ENCODE measurements at regions not wholly inside any gene's neighbourhood (a gene's known extent, or its start where the extent isn't known, plus 50 kb on each side); places are given as distances from the start of the nearest gene placed in this dataset.
"Not testable (repeated sequence)": the region's sequence is repeated elsewhere in the genome, so short reads cannot be mapped to it uniquely, and the experiment has no call there.

DNA sequence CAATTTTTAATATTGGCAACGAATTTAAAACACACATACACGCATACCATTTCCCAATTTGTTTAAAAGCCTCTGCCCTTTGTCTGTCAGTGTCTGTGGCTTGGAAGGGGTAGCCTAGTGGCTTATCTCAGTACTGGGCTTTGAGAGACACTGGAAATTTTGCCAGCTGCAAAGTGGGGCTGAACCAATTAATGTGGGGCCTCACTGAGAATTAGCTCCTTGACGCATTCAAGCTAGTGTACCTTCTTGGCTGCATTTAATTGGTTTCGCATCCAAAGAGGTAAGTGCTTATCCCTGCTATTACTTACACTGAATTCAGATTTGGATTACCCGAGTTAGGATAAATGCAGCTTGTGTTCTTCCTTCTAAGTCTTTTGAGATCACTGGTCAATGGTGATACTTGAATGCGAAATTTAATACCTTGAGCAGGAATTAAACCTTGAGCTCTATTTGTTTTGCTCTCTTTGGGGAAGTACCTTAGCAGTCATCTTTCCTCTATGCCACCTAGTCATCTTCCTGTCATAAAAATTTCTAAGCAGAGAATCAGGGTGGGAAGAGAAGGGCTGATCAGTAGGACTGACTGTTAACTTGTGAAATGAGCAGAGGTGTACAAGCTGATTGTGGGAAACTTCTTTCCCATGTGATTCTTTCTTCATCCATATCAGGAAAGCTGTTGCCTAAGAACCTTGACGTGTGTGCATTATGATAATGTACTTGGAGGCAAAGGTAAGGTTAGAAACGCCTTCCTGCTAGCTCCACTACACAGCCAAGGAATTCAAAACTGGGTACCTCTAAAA is 187.7 kb upstream of the E2F8 start:
- DNase-seq = no peak

DNA sequence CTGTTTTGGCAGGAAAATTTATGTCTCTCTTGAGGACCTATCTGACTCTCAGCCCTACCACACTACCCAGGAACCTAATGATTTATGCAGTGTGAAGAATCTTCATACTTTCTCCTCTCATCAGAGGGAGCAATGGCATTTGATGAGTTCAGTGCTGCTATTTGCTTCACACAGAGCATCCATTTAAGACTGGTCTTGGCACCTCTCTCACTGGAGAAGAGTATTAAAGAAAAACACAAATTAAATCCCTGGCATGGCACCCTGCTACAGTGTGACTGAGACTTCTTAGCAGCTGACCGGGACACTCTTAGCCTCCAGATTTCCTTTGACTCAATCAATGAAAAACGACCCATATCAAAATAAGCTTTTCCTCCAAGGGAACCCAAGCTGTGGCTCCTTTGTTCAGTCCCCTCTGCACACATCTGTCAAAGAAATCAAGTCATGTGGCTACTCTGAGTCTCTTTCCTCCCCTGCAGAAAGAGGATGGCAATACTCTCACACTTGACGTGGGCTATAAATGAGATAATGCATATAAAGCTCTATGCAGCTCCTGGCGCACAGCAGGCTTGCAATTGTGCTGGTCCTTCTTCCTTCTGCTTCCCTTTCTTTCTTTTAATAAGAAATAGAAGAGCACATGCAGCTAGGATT is 186.1 kb upstream of the E2F8 start:
- DNase-seq = no peak

DNA sequence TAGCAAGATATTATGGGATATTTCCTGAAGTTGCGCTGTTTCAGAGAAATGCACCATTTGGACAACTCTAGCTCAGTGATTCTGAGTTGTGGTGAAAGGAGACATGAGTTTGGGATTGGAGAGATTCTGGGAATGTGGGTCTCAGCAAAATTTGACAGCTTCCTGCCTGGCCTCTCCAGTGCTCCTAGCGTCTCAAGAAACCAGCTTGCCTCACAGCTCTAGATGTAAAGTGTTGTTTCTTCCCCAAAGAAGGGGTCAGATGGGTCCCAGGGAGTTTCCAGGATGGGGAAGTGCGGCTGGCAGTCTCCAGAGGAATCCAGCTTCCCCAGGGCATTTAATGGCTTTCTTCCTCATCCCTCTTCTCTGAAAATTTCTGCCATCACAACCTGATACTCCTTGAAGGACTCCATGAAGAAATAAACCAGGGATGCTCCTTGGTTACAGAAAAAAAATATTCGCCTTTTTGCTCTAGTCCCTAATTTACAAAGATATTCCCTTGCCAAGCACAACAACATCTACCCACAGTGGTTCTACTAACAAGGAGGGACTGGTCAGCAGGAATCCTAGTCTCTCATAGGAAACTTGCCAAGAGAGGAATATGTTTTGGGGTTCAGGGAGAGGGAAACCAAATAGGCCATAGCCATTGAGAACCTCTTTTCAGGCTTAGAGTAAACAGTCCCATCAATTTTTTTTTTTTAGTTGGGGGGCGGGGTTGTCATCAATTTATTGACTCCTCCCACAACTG is 185.4 kb upstream of the E2F8 start:
- DNase-seq = no peak

DNA sequence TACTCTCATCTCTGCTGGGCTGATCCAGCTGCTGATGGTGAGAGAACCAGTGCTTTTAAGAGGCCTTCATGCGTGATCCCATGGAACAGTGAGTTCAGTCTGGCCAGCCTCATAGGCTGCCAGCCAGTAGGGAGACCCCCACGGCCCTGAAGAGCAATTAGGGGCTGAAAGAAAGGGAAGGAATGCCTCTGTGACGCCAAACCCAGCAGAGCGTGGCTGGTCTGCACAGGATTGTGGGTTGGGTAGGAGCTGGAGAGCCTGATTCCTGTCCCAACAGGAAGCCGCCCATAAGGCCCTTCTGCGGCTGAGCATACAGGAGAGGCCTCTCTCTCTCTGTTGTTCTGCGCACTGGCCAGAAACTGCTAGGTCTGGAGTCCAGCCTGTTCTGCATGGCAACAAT is 181.5 kb upstream of the E2F8 start:
- no peak for DNase-seq

DNA sequence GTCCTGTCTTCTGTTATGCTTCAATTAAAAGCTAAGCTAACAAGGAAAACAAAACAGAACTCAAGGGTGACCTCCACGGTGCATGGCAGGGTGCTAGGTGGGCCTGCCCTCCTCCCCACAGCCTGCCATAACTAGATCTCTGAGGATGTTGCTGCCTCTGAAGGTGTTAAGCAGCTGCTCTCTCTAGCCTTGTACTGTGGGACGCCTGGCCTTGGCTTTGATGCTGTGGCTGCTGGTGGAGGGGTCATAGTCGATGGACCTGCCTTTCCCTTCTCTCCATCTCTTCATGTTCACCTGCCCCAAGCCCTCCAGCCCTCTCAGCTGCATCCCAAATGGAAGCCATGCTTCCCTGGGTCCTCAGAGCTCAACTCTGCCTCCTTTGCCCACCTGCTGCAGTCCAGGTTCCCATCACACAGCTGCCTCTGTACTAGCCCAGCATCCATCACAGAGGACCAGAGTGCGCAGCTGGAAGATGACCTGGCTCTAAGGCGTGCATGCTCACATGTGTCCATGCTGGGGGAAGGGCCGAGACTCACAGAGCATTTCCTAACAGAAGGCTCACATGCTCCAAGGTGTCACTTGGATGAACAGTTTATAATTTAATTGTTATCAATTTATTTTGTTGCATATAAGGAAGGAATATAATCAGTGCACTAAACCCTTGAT is 180.3 kb upstream of the E2F8 start:
- no peak for DNase-seq

DNA sequence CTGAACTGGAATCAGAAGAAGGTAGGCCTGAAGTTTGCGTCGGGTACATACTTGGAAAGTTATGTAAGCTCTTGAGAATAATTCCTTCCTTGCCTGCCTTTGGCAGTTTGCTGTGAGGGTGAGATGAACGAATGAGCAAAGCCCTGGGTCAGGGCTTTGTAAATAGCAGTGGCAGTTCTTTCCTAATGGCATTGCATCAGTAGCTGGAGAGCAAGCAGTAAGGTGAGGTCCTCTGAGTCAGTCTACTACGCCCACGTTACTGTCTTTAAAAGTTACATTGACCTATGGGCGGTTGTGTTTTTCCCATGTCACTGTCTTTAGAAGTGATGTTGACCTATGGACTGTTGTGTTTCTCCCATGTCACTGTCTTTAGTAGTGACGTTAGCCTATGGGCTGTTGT is 179.1 kb upstream of the E2F8 start:
- no peak for DNase-seq

DNA sequence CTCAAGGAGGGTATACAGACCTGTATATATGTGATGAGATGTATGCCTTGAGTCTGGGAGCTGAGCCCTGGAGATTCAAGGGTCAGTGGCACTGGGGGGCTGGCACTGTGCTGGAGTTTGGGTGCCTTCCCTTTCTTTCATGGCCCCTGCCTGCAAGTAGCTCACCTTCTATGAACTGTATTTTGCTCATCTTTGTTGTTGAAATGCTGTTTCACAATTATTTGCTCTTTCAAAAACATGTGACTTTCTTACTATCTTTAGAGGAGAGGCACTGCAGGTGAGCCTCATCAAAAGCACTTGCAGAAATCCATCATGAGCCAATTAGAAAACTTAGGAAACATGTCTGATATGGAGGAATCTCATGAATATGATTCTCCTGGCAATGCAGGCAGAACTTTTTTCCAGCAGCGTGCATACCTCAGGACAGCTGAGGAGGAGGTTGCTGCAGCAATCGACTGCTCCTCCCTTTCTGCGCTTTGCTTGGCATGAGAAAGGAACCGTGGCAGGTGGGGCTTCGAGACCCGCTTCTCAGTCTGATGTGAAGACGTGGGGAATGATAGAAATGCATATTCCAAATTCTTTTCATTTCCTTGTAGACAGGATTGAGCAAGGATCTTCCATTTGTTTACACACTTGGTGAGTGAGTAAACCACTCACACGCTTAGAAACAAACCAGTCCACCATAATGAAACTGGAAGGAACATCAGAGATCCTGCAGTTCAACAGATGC is 178.4 kb upstream of the E2F8 start:
- DNase-seq = no peak

DNA sequence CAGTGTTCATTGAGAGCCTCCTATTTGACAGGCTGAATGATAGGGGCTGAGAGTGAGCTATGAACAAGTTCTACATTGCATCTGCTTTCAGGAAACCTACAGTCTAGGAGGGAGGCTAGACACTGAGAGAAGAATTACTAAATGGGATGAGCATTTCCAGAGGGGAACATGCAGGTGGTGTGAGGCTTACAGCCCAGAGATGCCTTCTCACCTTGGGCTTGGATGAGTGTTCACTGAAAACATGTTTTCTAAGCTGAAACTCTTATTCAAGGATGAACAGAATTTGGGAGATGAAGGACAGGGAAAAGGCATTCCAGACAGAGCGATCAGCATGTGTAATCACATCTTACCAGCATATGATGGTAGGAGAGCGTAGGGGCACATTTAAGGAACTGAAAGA is 177.5 kb upstream of the E2F8 start:
- no peak for DNase-seq

DNA sequence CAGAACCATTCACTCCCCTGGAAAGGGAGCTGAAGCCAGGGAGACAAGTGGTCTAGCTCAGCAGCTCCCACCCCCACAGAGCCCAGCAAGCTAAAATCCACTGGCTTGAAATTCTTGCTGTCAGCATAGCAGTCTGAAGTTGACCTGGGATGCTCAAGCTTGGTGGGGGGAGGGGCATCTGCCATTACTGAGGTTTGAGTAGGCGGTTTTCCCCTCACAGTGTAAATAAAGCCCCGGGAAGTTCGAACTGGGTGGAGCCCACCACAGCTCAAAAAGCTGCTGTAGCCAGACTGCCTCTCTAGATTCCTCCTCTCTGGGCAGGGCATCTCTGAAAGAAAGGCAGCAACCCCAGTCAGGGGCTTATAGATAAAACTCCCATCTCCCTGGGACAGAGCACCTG is 171.3 kb upstream of the E2F8 start:
- not testable (repeated sequence) for DNase-seq

DNA sequence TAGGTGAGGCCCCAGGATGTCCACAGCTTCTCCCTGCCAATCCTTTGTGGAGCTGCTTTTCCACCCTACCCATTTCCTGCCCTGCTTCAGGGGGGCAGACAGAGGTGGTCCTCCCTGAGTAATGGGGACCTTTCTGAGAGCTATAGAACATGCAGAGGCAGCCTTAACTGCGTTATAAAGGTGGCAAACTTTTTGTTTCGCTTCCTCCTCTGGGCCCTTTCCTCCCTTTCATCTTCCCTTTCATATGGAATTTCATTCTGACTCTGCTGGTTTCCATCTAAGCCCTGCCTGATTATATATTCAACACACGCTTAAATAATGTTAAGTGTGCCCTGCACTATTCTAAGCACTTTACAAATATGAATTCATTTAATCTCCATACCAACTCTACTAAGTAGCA is 169.3 kb upstream of the E2F8 start:
- DNase-seq = no peak

DNA sequence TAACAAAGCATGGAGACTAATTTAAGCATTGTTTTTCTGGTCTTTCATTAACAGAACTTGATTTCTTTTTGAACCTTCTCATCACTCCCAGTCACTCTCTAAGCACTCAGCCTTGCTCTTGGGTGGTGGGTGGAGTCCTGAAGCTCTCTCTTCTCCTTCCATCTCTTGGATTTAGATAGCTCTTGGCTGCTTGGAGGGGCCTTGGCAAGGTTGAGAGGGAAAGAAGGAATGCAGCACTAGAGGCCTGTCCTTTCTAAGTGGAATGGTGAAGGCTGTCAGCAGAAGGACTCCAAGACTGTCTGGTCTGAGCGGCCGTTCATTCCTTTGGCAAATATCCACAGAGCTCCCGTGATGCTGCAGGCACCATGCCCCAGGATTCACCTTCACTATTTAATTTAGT is 168.6 kb upstream of the E2F8 start:
- DNase-seq = no peak

DNA sequence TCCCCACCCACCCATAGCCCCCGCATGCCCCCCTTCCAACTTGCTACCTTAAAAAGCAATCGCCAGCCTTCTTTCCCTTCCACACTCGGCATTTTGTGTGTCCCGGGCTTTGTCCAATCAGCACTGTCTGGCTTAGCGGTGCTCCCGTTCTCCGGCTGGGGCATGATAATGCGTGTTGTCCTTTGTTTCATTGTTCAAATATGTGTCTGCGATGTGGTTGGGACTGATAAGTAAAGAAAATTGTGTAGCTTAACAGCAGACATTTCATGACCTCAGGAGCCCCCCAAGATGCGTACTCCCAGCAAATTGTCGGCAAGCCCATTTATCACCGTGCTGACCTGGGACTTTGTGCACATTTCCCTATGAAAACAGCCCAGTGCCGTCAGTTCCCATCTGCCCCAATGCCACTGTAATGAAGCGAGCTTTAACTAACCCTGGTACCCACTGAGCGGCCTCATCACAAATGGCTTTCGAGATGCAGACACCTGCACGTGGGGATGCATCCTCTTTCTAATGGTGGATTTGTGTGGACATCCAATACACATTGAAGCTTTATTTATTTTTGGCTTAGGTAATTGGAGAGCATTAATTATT is 167.0 kb upstream of the E2F8 start:
- no peak for DNase-seq

DNA sequence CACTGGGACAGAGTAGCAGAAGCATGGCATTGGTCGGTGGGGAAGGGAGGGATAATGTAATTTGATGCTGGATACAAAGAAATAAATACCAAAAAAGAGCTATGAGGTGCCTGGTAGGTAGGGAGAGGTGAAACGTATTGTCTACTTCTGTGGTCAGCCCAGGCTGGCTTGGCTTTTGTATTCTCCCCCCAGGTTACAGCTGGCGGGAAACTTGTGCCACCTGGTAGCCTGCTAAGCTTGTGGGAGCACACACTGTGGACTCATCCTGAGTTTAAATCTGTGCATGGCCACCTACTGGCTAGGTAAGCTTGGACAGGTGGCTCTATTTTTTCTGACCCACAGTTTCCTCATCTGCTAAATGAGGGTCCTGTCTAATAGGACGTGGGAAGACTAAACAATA is 165.2 kb upstream of the E2F8 start:
- no peak for DNase-seq

DNA sequence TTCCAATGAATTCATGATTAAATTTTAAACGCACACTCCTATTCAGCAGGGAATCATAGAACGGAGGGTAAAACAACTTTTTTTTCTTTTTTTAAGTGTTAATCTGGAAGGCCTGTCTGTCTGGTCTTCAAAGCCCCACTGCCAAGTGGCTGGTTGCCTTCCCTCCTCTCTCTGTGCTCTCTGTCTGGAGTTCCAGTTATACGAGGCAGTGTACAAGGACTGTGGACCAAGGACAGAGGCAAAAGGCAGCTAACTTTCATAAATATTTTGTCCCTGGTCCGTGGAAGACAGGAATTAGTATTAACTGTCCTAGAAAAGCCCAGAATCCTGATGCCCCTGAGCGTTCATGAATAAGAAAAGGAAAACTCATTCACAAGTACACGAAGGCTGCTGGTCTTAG is 164.0 kb upstream of the E2F8 start:
- no peak for DNase-seq

DNA sequence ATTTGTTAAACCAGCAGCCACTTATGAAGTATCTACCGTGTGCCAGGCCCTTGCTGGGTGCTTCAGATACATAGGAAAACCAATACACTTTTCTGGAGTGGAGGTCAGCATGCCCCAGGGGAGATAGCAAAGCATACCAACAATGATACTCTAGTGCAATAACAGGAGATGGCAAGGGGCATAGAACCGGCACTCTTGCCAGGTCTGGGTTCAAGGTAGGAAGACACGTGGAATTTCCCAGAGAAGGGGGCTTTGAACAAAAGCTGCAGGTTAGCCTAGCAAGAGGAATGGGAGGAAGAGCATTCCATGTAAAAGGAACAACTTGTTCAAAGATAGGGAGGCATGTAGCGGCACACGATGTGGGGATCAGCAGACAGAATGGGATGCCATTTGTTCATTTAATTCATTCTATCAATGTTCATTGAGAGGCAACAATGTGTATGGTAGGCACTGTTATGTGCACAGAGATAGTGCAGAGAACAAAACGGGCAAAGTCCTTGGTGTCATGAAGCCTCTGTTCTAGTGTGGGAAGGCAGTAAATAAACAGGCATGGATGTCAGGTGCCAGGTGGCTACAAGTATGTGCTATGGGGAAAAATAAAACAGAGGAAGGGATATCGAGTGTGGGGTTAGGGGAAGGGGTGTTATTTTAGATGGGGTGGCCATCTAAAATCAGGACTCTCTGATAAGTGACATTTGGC is 162.6 kb upstream of the E2F8 start:
- DNase-seq = no peak

DNA sequence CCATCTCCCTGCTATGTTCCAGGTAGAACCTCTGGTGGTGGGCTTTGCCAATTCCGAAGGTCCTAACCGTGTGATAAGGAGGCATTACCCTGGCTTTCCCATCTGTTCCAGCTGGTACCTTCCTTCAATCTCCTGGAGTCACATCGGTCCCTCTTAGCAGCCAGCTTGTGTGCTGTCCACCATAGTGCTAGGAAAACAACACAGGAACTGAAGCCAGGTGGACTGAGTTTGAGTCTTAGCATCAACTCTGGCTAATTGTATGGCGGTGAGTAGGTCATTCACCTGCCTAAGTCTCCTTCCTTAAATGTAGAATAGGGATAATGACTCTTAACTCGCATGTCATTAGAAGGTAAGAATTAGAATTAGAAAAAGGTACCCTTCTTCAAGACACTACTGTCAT is 159.6 kb upstream of the E2F8 start:
- no peak for DNase-seq

DNA sequence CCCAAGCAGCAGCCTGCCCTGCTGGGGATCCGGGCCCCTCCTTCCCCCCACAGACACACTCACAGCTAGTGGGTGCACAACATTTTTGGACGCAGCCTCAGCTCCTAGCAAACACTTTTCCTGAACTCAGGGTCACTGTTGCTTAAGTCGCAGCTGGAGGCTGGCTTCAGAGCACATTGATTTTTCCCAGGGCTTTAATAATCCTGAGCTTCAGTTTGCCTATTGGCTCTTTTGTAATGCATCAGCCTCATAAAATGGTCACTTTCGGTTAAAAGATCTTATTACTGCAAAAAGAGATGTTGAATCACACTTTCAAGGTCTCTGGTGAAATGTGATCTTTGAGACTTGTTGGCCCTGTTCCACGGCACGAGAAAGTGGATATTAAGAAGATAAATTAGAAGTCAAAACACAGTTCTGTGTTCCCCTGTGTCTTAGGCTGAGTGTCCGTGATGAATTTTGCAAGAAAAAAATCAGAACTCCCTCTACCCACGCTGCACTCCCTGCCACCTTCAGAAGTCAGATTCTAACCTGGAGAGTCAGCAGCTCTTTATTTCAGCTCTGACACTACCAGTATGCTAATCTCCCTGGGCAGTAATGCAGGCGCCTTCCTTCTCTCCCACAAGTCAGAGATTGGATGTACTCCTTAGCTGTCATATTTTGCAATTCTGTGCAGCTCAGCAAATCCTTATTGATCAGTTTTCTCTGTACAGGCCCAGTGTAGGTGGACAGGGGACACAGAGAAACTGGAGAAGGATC is 158.2 kb upstream of the E2F8 start:
- no peak for DNase-seq

DNA sequence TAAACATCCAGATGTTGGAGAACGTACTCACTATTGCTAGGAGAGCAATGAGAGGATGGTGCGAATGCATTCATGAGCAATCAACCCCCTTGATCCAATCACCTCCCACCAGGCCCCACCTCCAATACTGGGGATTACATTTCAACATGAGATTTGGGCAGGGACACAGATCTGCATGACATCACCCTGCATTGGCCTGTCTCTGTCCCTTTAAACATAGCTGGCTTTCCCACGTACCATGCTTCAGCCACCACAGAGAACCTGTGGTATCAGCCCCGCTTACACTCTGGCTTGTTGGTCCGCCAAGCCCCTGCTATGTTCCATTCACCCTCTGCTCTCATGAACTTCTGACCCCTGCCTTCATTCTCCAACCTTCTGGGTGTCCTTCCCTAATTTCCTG is 157.5 kb upstream of the E2F8 start:
- DNase-seq = no peak

DNA sequence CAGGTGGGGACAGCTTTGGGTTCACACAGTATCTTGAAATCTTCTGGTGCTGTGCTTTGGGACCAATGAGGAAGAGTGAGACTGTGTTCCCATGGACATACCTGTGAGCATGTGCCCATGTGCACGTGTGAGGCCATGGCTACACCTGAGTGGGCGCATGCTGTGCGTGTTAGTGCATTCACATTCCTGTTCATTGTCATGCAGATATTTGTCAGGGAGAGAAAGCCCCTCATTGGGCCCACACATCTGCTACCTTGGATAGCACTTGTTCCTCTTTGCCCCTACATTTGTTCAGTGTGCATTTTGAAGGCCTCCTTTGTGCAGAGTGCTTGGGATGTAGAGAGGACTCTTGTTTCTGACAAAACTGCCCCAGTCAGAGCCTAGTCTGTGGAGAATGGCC is 154.3 kb upstream of the E2F8 start:
- DNase-seq = no peak

DNA sequence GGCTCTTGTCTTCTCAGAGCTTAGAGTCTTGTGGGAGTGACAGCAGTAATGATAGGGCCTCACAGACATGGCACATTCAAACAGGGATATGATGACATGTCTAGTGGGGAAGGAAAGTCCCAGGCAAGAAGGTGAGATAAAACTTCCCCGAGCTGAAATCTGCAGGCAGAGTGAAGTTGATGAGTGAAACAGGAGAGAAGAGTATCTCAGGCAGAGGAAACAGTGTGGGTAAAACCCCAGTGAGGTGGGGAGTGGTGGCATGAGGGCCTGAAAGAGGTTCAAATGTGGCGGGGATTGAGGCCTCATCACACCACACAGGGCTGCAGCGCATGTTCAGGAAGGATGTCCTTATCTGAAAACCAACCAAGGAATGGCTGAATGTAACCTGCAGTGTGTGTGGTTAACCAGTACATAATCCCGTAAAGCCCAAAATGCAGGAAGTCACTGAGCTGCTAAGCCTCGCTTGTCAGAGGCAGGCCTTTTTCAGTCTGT is 153.8 kb upstream of the E2F8 start:
- no peak for DNase-seq

DNA sequence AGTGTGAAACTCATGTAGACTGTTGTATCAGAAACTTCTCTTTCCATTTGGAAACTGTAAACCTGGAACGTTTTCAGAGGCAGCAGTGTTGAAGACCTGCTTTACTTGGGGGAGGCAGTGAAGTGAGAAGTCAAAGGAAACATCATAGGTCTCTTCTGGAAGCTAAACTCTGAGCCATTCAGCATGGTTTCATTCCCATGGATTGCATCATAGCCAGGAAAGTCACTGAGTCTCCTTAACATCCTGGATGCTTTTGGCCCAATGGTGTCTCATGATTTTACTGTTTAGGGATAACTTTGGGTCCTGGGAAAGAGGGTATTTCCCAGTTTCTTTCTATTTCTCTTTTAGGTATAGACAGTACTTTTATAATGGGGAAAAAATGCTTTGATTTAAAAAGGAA is 153.2 kb upstream of the E2F8 start:
- DNase-seq = no peak
